Brain microvascular endothelial cell (primary cell): ENCODE measurements at regions not wholly inside any gene's neighbourhood (a gene's known extent, or its start where the extent isn't known, plus 50 kb on each side); places are given as distances from the start of the nearest gene placed in this dataset.
"Not testable (repeated sequence)": the region's sequence is repeated elsewhere in the genome, so short reads cannot be mapped to it uniquely, and the experiment has no call there.

ENCODE experiments used
- DNase-seq: peaks from one replicate; pipeline ENCODE4 v3.0.0-alpha.2; 2020
- H3K27ac ChIP-seq: fragments of 250-450 bp; sonication (Bioruptor Pico); 2 replicates; pipeline ENCODE4 v1.5.1; 2020; ENCODE audit warnings: mild to moderate bottlenecking, moderate library complexity
- H3K27me3 ChIP-seq: fragments of 250-450 bp; sonication (Bioruptor Pico); replicated peaks from 2 replicates; pipeline ENCODE4 v1.5.1; 2020; ENCODE audit warnings: mild to moderate bottlenecking
- H3K36me3 ChIP-seq: fragments of 250-450 bp; sonication (Bioruptor Pico); replicated peaks from 2 replicates; pipeline ENCODE4 v1.5.1; 2020; ENCODE audit warnings: mild to moderate bottlenecking
- H3K4me3 ChIP-seq: 2 replicates; pipeline ENCODE4 v1.5.1; 2011; ENCODE audit warnings: low read depth, mild to moderate bottlenecking, control low read depth, low read length, moderate library complexity
- CTCF ChIP-seq: IDR thresholded peaks from 2 replicates; pipeline ENCODE4 v1.5.1; 2011; ENCODE audit warnings: low read depth, mild to moderate bottlenecking, moderate library complexity, low read length, control low read depth, inconsistent platforms; ENCODE audit errors: missing control alignments
- in situ Hi-C: cut with HindIII; loops from 2 replicates; pipeline ENCODE4 v1.10.0; 2017; ENCODE audit warnings: low sequenced_read_pairs, low pct_ligation_motif_present

GRCh38 chr20:53804920-53805894, 211.6 kb upstream of the ZNF217 start:
- no peak for TF ChIP-seq CTCF
- no peak overlapping the region for H3K27ac ChIP-seq
- no peaks in the 10 kb centered on the region for H3K27me3 ChIP-seq
- no peak for DNase-seq
- in situ Hi-C loops, result no loop called here
- H3K4me3 ChIP-seq, result no peak overlapping the region
- H3K36me3 ChIP-seq, result no peaks in the 10 kb centered on the region

- H3K27ac ChIP-seq, H3K36me3 ChIP-seq, H3K4me3 ChIP-seq, H3K27me3 ChIP-seq, in situ Hi-C loops, DNase-seq: not testable (repeated sequence)
Measured at GRCh38 chr20:53804308-53804707, 210.7 kb upstream of the ZNF217 start.

GRCh38 chr20:53803492-53804155, 210.0 kb upstream of the ZNF217 start:
- in situ Hi-C loops, result no loop called here
- TF ChIP-seq CTCF, result no peak
- no peak for DNase-seq

GRCh38 chr20:53801609-53802370, 208.2 kb upstream of the ZNF217 start:
- in situ Hi-C loops, result no loop called here
- no peak for DNase-seq
- Histone ChIP-seq H3K27me3 (no peaks in the 10 kb centered on the region), H3K4me3 (no peak overlapping the region), H3K27ac (no peak overlapping the region), H3K36me3 (no peaks in the 10 kb centered on the region)
- TF ChIP-seq CTCF, result no peak

More at GRCh38 chr20:53803492-53804155, 210.0 kb upstream of the ZNF217 start:
- H3K36me3 ChIP-seq, result no peaks in the 10 kb centered on the region
- H3K27me3 ChIP-seq, result no peaks in the 10 kb centered on the region
- H3K27ac ChIP-seq, result no peak overlapping the region
- H3K4me3 ChIP-seq, result no peak overlapping the region

- Histone ChIP-seq H3K4me3 (no peak overlapping the region), H3K27ac (no peak overlapping the region), H3K36me3 (no peaks in the 10 kb centered on the region), H3K27me3 (no peaks in the 10 kb centered on the region)
- TF ChIP-seq CTCF, result no peak
- in situ Hi-C loops, result no loop called here
- DNase-seq, result no peak
Measured at GRCh38 chr20:53800883-53801604, 207.4 kb upstream of the ZNF217 start.
